OCI-LY1 (cell line): ENCODE measurements at regions not wholly inside any gene's neighbourhood (a gene's known extent, or its start where the extent isn't known, plus 50 kb on each side); places are given as distances from the start of the nearest gene placed in this dataset.

Experiments used
- H2AFZ ChIP-seq: fragments of 200-600 bp; sonication (generic), shearing (Covaris generic); 2 replicates; pipeline ENCODE4 v1.6.0; 2014; ENCODE audit warnings: antibody characterized with exemption, mild to moderate bottlenecking, low read length
- H3F3A ChIP-seq: fragments of 200-600 bp; sonication (generic), shearing (Covaris generic); 2 replicates; pipeline ENCODE4 v1.6.0; 2014; ENCODE audit warnings: mild to moderate bottlenecking, antibody characterized with exemption, low read length, moderate library complexity; ENCODE audit not compliant: insufficient read depth
- H3K27ac ChIP-seq: fragments of 200-600 bp; sonication (generic); 2 replicates; pipeline ENCODE4 v1.5.1; 2014; ENCODE audit warnings: low read length, mixed run types, mild to moderate bottlenecking, low read depth; ENCODE audit not compliant: poor library complexity, severe bottlenecking
- H3K27me3 ChIP-seq: fragments of 200-600 bp; sonication (generic); 2 replicates; pipeline ENCODE4 v1.6.0; 2014; ENCODE audit warnings: antibody characterized with exemption, mild to moderate bottlenecking, low read length, moderate library complexity; ENCODE audit not compliant: insufficient read depth
- H3K36me3 ChIP-seq: fragments of 200-600 bp; sonication (generic); 2 replicates; pipeline ENCODE4 v1.6.1; 2014; ENCODE audit warnings: mild to moderate bottlenecking, antibody characterized with exemption, low read length, moderate library complexity, mixed read lengths; ENCODE audit not compliant: insufficient read depth
- H3K4me1 ChIP-seq: fragments of 200-600 bp; sonication (generic); 2 replicates; pipeline ENCODE4 v1.5.1; 2014; ENCODE audit warnings: mild to moderate bottlenecking, low read length, moderate library complexity; ENCODE audit not compliant: insufficient read depth, severe bottlenecking
- H3K4me2 ChIP-seq: fragments of 200-600 bp; sonication (generic), shearing (Covaris generic); 2 replicates; pipeline ENCODE4 v1.6.1; 2014; ENCODE audit warnings: low read length
- H3K4me3 ChIP-seq: fragments of 200-600 bp; sonication (generic); 2 replicates; pipeline ENCODE4 v1.5.1; 2014; ENCODE audit warnings: low read length, low read depth, mild to moderate bottlenecking, mixed read lengths; ENCODE audit not compliant: poor library complexity, severe bottlenecking
- H3K79me2 ChIP-seq: fragments of 200-600 bp; shearing (Covaris generic); 2 replicates; pipeline ENCODE4 v1.6.1; 2016; ENCODE audit warnings: mixed run types, low read length, mixed read lengths; ENCODE audit not compliant: insufficient read depth
- H3K9ac ChIP-seq: fragments of 200-600 bp; sonication (generic), shearing (Covaris generic); 2 replicates; pipeline ENCODE4 v1.6.1; 2014; ENCODE audit warnings: mild to moderate bottlenecking, low read length, mixed read lengths
- H3K9me2 ChIP-seq: fragments of 200-600 bp; sonication (generic), shearing (Covaris generic); 2 replicates; pipeline ENCODE4 v1.6.1; 2014; ENCODE audit warnings: low read depth, mild to moderate bottlenecking, low read length, mixed read lengths
- H3K9me3 ChIP-seq: fragments of 200-600 bp; shearing (Covaris generic); 2 replicates; pipeline ENCODE4 v1.6.1; 2014; ENCODE audit warnings: low read length, mixed read lengths
- H4K20me1 ChIP-seq: fragments of 200-600 bp; sonication (generic), shearing (Covaris generic); 2 replicates; pipeline ENCODE4 v1.6.0; 2016; ENCODE audit warnings: mild to moderate bottlenecking, low read length; ENCODE audit not compliant: insufficient read depth
- CTCF ChIP-seq: fragments of 200-600 bp; sonication (generic), shearing (Covaris generic); IDR thresholded peaks from 2 replicates; pipeline ENCODE4 v1.5.1; 2017; ENCODE audit warnings: mild to moderate bottlenecking, antibody characterized with exemption, low read length, moderate library complexity, mixed read lengths
- EZH2 ChIP-seq: fragments of 200-600 bp; sonication (generic), shearing (Covaris generic); IDR thresholded peaks from 2 replicates; pipeline ENCODE4 v1.8.0; 2017; ENCODE audit warnings: borderline replicate concordance, mixed run types, mild to moderate bottlenecking, antibody characterized with exemption, low read length, moderate library complexity, mixed read lengths

- H3K4me1 ChIP-seq: no peaks in the 10 kb centered on the region
- H3K4me3 ChIP-seq: no peak overlapping the region
- H3K27me3 ChIP-seq: no peaks in the 10 kb centered on the region
- TF ChIP-seq EZH2: no peak
- TF ChIP-seq CTCF: no peak
- H3K9ac ChIP-seq: no peak overlapping the region
- H3K4me2 ChIP-seq: no peak overlapping the region
- no peaks in the 10 kb centered on the region for H3F3A ChIP-seq
- H4K20me1 ChIP-seq: no peaks in the 10 kb centered on the region
- H2AFZ ChIP-seq: no peak overlapping the region
- no peaks in the 10 kb centered on the region for H3K79me2 ChIP-seq
- H3K36me3 ChIP-seq: no peaks in the 10 kb centered on the region
- H3K27ac ChIP-seq: no peak overlapping the region
- no peaks in the 10 kb centered on the region for H3K9me2 ChIP-seq
- H3K9me3 ChIP-seq: no peaks in the 10 kb centered on the region
These were observed 347.3 kb upstream of the TRPC7 start for GRCh38 chr5:136712628-136713027.

- Histone ChIP-seq H3K9me3 (no peaks in the 10 kb centered on the region), H3K9ac (no peak overlapping the region), H2AFZ (no peak overlapping the region), H3K9me2 (no peaks in the 10 kb centered on the region), H3F3A (no peaks in the 10 kb centered on the region), H3K27ac (no peak overlapping the region), H3K27me3 (no peaks in the 10 kb centered on the region), H3K79me2 (no peaks in the 10 kb centered on the region), H4K20me1 (no peaks in the 10 kb centered on the region), H3K4me3 (no peak overlapping the region), H3K36me3 (no peaks in the 10 kb centered on the region), H3K4me2 (no peak overlapping the region), H3K4me1 (no peaks in the 10 kb centered on the region)
- no peak for TF ChIP-seq CTCF
- no peak for TF ChIP-seq EZH2
These were observed 345.5 kb upstream of the TRPC7 start for GRCh38 chr5:136710834-136711233.

GRCh38 chr5:136703706-136704105 is 338.4 kb upstream of the TRPC7 start:
- H3K9ac ChIP-seq: no peak overlapping the region
- H3K4me3 ChIP-seq: no peak overlapping the region
- no peaks in the 10 kb centered on the region for H3K9me2 ChIP-seq
- TF ChIP-seq CTCF: no peak
- TF ChIP-seq EZH2: no peak
- no peaks in the 10 kb centered on the region for H3K9me3 ChIP-seq
- H3F3A ChIP-seq: no peaks in the 10 kb centered on the region
- no peaks in the 10 kb centered on the region for H4K20me1 ChIP-seq
- H3K4me2 ChIP-seq: no peak overlapping the region
- H3K27me3 ChIP-seq: no peaks in the 10 kb centered on the region
- no peaks in the 10 kb centered on the region for H3K4me1 ChIP-seq
- H3K79me2 ChIP-seq: no peaks in the 10 kb centered on the region
- H3K36me3 ChIP-seq: no peaks in the 10 kb centered on the region
- no peak overlapping the region for H3K27ac ChIP-seq
- no peak overlapping the region for H2AFZ ChIP-seq
